Right lobe of liver (tissue), 4 donors: ENCODE measurements at regions not wholly inside any gene's neighbourhood (a gene's known extent, or its start where the extent isn't known, plus 50 kb on each side); places are given as distances from the start of the nearest gene placed in this dataset.

Experiments
- POLR2A ChIP-seq: fragments of 450-650 bp; IDR thresholded peaks from one replicate; pipeline ENCODE4 v1.6.1; 2017; ENCODE audit warnings: antibody characterized with exemption, mild to moderate bottlenecking
- TF ChIP-seq, protein P1 (sequence below), 4 donors: fragments of 200-600 bp in 3 of 4; fragments of 450-650 bp in 1 of 4; IDR thresholded peaks; one replicate each; pipeline versions ENCODE4 v1.5.1 to v1.8.0; 2016 to 2022; ENCODE audit warnings: antibody characterized with exemption in 4 of 4, mild to moderate bottlenecking in 2 of 4
- donor health status: DM: no; HTN: no; CAD: no.
- donor health status: DM: no; HTN: no; CAD: no.
- donor health status: DM: no; HTN: yes; CAD: no.

DNA sequence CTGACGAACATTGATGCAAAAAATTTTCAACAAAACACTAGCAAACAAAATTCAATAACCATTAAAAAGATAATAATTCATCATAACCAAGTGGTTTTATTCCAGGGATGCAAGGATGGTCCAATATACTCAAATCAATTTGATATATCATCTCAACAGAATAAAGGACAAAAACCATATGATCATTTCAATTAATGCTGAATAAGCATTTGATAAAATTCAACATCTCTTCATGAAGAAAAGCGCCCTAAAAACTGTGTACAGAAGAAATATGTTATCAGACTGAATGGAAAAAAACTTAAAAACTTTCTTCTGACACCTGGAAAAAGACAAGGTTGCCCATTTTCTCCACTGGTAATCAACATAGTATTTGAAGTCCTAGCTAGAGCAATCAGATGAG, 720.3 kb upstream of the RGMB start:
- TF ChIP-seq, protein P1, sequence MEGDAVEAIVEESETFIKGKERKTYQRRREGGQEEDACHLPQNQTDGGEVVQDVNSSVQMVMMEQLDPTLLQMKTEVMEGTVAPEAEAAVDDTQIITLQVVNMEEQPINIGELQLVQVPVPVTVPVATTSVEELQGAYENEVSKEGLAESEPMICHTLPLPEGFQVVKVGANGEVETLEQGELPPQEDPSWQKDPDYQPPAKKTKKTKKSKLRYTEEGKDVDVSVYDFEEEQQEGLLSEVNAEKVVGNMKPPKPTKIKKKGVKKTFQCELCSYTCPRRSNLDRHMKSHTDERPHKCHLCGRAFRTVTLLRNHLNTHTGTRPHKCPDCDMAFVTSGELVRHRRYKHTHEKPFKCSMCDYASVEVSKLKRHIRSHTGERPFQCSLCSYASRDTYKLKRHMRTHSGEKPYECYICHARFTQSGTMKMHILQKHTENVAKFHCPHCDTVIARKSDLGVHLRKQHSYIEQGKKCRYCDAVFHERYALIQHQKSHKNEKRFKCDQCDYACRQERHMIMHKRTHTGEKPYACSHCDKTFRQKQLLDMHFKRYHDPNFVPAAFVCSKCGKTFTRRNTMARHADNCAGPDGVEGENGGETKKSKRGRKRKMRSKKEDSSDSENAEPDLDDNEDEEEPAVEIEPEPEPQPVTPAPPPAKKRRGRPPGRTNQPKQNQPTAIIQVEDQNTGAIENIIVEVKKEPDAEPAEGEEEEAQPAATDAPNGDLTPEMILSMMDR (IDR thresholded peaks at IDR 0.05) = no peak
- no peak for TF ChIP-seq POLR2A
